Kidney glomerular epithelial cell (primary cell): ENCODE measurements at regions not wholly inside any gene's neighbourhood (a gene's known extent, or its start where the extent isn't known, plus 50 kb on each side); places are given as distances from the start of the nearest gene placed in this dataset.
"Not testable (repeated sequence)": the region's sequence is repeated elsewhere in the genome, so short reads cannot be mapped to it uniquely, and the experiment has no call there.

ENCODE experiments used
- DNase-seq: peaks from one replicate; lab custom pipeline; 2025; lab: John Stamatoyannopoulos, UW

- DNase-seq: no peak
These were observed 473.6 kb upstream of the ZP4 start for GRCh38 chr1:238364214-238364892.

GRCh38 chr1:238360474-238360873 is 469.8 kb upstream of the ZP4 start:
- no peak for DNase-seq

GRCh38 chr1:238350471-238350870 is 459.7 kb upstream of the ZP4 start:
- no peak for DNase-seq

GRCh38 chr1:238346340-238346739 is 455.6 kb upstream of the ZP4 start:
- no peak for DNase-seq

GRCh38 chr1:238345837-238346236 is 455.1 kb upstream of the ZP4 start:
- DNase-seq: no peak

- no peak for DNase-seq
These were observed 453.1 kb upstream of the ZP4 start for GRCh38 chr1:238343852-238344251.

GRCh38 chr1:238341395-238341794 is 450.7 kb upstream of the ZP4 start:
- no peak for DNase-seq

- peak; percentile 69 for DNase-seq
These were observed 450.3 kb upstream of the ZP4 start for GRCh38 chr1:238340989-238341388.

GRCh38 chr1:238336531-238336930 is 445.8 kb upstream of the ZP4 start:
- peak; percentile 6 for DNase-seq

- DNase-seq: no peak
These were observed 443.4 kb upstream of the ZP4 start for GRCh38 chr1:238334170-238334569.

- no peak for DNase-seq
These were observed 440.8 kb upstream of the ZP4 start for GRCh38 chr1:238331557-238331956.

GRCh38 chr1:238329671-238330070 is 438.9 kb upstream of the ZP4 start:
- peak; percentile 66 for DNase-seq

- not testable (repeated sequence) for DNase-seq
These were observed 436.3 kb upstream of the ZP4 start for GRCh38 chr1:238327033-238327432.

- not testable (repeated sequence) for DNase-seq
These were observed 435.8 kb upstream of the ZP4 start for GRCh38 chr1:238326479-238326878.

- no peak for DNase-seq
These were observed 433.6 kb upstream of the ZP4 start for GRCh38 chr1:238324211-238324864.

GRCh38 chr1:238323490-238323889 is 432.8 kb upstream of the ZP4 start:
- DNase-seq: no peak

- no peak for DNase-seq
These were observed 429.2 kb upstream of the ZP4 start for GRCh38 chr1:238319957-238320356.

- DNase-seq: no peak
These were observed 427.8 kb upstream of the ZP4 start for GRCh38 chr1:238318294-238319110.

GRCh38 chr1:238312969-238313368 is 422.2 kb upstream of the ZP4 start:
- no peak for DNase-seq

- no peak for DNase-seq
These were observed 415.7 kb upstream of the ZP4 start for GRCh38 chr1:238306411-238306810.

- no peak for DNase-seq
These were observed 411.9 kb upstream of the ZP4 start for GRCh38 chr1:238302646-238303045.

- DNase-seq: no peak
These were observed 405.6 kb upstream of the ZP4 start for GRCh38 chr1:238296371-238296770.

GRCh38 chr1:238293075-238293474 is 402.4 kb upstream of the ZP4 start:
- DNase-seq: no peak
